H1 (cell line): ENCODE measurements at regions not wholly inside any gene's neighbourhood (a gene's known extent, or its start where the extent isn't known, plus 50 kb on each side); places are given as distances from the start of the nearest gene placed in this dataset.

ENCODE experiments used
- ASH2L ChIP-seq: fragments of 200-600, 300-600 bp; sonication (generic); IDR thresholded peaks from one replicate; pipeline ENCODE4 v1.7.1; 2017; ENCODE audit warnings: low read length
- CREB1 ChIP-seq: IDR thresholded peaks from 2 replicates; pipeline ENCODE4 v1.6.1; 2012; ENCODE audit warnings: inconsistent platforms
- CTCF ChIP-seq, 3 experiments: IDR thresholded peaks; 1 replicate in 2 of 3; 2 replicates in 1 of 3; pipeline versions ENCODE4 v1.5.1 to v1.6.1; 2011; ENCODE audit warnings: low read length in 3 of 3, mild to moderate bottlenecking in 3 of 3, inconsistent platforms in 2 of 3, low read depth in 1 of 3, moderate library complexity in 1 of 3; ENCODE audit not compliant: insufficient read depth in 1 of 3; ENCODE audit errors: control extremely low read depth in 1 of 3
- PHF8 ChIP-seq: fragments of 200-600 bp; sonication (generic); conservative IDR thresholded peaks from 2 replicates; pipeline ENCODE4 v1.7.1; 2012; ENCODE audit warnings: low read depth, mild to moderate bottlenecking, inconsistent platforms, low read length, moderate library complexity
- SP2 ChIP-seq: IDR thresholded peaks from 2 replicates; pipeline ENCODE4 v1.6.1; 2012; ENCODE audit warnings: mild to moderate bottlenecking, low read length, inconsistent platforms
- ZNF274 ChIP-seq: IDR thresholded peaks from 2 replicates; pipeline ENCODE4 v1.7.0; 2012; ENCODE audit warnings: low read length, borderline replicate concordance; ENCODE audit errors: extremely low read depth
- TF ChIP-seq, protein P1 (sequence below): IDR thresholded peaks from 2 replicates; pipeline ENCODE4 v1.6.1; 2012; ENCODE audit warnings: inconsistent platforms

GRCh38 chr15:75136118-75136517 lies 65.6 kb upstream of the C15orf39 start:
- TF ChIP-seq PHF8 (no peak), CTCF (IDR thresholded peaks at IDR 0.05; ENCODE audit: control extremely low read depth in 1 of 3, insufficient read depth in 1 of 3, low read depth in 1 of 3, low read length in 3 of 3) (no peak), ZNF274 (no peak), ASH2L (no peak), CREB1 (no peak), SP2 (no peak)
- TF ChIP-seq, protein P1, sequence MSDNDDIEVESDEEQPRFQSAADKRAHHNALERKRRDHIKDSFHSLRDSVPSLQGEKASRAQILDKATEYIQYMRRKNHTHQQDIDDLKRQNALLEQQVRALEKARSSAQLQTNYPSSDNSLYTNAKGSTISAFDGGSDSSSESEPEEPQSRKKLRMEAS: no peak
